ENCODE measurements at regions not wholly inside any gene's neighbourhood (a gene's known extent, or its start where the extent isn't known, plus 50 kb on each side); places are given as distances from the start of the nearest gene placed in this dataset.
"Not testable (repeated sequence)": the region's sequence is repeated elsewhere in the genome, so short reads cannot be mapped to it uniquely, and the experiment has no call there.

DNA sequence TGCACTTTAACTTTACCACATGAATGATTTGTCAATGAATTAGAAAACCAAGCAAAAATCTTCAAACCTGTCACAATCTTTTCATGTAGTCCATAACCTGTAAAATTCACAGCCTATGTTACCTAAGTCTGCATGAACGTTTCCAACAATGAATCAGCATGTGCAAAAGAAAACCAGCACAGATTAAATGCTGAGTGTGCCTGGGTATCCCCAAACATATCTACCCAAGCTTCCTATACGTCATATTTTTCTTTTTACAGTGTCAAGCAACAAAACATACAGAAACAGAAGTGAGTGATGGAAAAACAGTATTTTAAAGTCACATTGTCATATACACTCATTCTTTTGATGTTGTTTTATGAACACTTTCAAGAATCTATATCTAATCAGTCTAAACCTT lies 713.5 kb downstream of the RFPL4B start:
- no peak for DNase-seq

DNA sequence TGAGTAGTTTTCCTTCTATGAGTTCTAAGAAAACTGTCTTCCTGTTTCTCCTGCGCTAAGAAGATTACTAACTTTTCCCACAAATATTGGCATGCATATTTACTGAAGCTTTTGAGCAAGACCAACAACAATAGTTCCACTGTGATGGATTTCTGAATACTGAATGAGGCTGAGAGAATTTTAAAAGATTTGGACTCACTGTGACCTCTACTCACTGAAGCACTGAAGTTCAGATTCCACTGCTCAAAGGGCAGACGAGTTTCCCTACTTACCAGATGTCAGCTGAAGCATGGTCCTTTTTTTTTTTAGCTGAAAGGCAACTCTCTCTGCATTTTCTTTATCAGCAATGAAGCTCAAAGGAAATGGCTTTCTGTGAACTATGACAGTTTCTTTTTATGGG lies 718.5 kb downstream of the RFPL4B start:
- DNase-seq = no peak

DNA sequence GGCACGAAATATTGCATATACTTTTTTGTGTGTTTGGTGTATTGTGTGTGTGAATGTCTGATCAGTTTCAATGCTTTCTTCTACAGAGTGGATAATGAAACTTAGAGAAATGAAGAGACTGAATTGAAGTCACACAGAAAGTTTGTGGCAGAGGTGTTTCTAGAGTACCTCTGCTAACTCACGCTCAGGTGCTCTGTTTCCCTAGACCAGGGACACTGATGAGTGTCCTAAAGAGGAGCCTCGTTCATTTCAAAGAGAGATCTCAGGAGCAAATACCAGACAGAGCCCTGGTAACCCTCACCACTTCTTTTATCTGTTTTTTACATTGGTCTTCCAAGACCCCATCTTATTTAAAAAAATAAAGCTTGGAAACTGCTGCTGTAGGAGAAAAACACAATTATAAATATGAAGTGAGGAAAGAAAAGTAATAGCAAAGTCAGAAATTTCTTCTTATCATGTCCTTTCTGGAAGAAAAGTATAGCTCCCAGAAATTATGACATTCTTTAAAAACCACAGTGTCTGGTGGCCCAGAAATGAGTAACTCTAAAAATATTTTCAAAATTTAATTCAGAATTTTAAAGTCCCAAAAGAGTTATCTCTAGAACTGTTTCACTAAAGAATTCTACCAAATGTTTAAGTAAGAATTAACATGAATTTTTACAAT lies 720.6 kb downstream of the RFPL4B start:
- DNase-seq = no peak

DNA sequence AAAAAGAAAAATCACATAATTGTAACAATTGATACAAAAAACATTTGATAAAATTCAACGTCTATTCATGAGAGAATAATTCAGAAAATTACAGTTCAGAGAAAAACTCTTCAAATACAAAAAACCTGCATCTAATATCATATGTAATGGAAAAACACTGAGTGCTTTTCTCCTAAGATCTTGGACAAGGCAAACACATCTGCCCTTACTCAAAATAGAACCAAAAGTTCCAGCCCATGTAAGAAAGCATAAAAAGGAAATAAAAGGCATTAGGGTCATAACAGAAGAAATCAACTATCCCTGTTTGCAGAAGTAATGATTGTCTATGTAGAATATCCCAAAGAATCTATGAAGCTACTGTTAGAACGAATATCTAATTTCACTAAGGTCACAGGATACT lies 721.4 kb downstream of the RFPL4B start:
- no peak for DNase-seq

DNA sequence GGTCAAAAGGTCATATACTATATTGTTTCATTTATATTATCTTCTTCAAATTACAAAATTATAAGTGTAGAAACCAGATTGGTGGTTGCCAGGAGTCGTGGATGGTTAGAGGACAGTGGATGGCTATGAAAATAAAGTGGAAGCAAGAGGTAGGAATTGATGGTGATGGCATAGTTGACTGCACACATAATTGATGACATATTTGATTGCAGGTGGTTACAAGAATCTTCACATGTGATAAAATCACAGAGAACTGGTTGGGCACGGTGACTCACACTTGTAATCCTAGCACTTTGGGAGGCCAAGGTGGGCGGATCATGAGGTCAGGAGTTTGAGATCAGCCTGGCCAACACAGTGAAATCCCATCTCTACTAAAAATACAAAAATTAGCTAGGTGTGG lies 723.6 kb downstream of the RFPL4B start:
- not testable (repeated sequence) for DNase-seq

DNA sequence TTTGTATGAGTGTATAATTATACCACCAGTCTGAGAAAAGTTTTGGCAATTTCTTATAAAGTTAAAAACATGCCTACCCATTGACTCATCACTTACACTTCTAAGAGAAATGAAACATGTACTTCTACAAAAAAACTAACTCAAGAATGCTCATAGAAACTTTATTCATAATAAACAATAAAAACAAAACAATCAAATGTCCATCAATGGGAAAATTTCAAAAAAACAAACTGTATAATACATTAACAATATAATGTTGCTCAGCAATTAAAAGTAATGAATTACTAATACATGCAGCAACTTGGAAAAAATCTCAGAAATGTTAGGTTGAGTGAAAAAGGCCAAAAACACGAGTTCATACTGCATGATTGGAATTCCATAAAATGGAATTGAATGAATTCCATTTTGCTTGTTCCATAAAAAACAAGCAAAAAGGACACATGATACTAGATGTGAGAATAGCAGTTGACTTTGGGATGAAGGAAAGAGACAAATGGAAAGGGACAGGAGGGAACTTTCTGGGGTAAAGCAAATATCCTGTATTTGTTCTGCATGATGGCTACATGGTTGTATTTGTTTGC lies 726.6 kb downstream of the RFPL4B start:
- DNase-seq = no peak

DNA sequence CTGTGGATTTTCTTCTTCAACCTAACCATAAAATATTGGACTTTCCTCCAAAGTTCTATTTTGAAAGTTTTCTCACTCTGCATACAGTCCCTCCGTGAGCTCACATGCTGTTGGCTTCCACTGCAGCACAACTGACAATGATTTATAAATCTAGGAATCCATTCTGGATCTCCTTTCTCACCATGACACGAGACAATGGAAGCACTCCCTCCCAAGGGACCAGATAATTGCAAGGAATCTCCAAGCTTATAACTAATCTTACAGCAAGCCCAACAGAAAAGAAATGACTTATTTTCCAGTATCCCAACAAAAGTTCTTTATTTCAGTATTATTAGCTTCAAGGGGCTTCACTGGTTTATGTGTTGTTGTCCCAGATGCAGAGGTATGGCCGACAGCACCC lies 729.0 kb downstream of the RFPL4B start:
- no peak for DNase-seq

DNA sequence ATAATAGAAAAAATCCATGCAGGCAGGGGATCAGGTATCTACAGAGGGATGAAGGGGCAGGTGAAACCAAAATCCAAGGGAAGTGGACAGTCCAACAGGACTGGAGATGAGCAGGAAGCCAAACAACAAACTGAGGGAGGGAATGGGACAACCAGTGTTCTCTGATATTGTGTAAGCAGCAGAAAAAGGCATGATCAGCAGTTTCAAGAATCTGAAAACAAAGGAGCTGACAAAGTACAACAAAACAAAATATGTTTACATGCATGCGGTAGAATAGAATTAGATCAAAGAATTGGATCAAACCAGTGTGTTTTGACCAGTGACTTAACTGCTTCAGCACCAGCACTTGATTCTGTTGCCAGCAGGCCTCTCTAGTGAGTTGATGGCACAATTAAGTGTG lies 729.7 kb downstream of the RFPL4B start:
- DNase-seq = no peak

DNA sequence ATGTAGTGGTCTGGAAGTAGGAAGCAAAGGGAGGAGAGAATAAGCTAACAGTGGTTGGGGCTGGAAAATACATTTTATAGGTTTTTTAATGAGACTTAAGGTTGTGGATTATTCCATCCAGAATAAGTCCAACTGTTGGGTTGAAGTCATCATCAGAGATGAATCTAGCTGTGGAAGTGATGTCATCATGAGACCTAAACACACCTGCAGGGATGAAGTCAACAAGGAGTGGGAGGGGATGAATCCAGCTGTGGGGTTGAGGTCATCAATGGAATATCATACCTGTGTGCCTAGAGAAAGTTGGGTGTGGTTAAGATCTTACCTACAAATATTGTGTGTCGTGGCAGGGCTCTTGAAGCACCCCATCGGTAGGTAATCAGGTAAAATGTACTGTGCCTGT lies 730.7 kb downstream of the RFPL4B start:
- no peak for DNase-seq

DNA sequence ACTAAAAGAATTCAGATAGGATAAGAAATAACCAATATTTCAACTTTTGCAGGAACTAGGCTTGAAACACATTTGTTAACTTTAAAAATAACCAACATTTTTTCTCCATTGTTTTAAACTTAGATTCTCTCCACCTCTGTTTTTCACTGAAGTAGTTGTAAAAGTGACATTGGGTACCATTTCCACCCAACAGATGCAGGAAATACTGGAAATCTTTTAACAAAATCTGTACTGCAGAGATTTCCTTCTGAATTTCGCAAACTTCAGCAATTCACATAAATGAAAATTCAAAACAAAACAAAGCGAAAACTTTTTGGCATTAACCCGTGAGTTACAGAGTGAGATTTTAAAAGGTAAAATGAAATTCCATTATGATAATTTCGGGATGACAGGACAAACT lies 731.7 kb downstream of the RFPL4B start:
- DNase-seq = no peak

DNA sequence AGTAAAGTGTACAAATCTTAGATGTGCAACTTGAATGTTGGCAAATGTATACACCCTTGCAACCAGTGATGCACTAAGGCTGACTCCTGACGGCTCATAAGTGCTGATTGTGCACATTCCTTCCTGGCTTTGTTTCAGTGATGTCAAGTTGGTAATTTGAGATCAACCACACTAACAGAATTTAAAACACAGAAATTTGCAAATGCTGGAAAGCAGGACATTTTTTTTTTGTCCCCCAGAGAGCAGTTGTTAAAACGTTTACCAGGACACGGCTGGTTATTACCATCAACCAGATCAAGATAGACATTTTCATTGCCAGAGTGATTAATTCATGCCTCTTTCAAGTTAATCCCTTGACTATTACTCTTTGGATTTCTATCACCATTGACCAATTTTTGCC lies 735.6 kb downstream of the RFPL4B start:
- DNase-seq = no peak

DNA sequence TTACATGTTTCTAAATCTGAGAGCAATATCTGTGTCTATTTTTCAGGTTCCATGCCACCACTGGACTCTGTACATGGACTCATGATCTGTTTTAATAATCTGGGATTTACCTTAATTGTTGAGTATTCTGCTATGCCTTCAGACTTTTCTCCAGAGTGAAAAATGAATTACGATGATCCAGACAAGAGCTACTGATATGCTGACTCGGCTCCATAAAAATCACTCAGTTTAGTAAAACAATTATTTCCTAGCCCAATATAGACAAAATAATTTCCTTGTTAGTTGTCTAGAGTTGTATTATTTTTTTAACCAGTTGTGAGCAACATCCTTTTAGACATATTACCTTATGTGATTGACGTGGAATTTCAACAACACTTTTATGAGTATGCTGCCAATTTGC lies 736.8 kb downstream of the RFPL4B start:
- no peak for DNase-seq

DNA sequence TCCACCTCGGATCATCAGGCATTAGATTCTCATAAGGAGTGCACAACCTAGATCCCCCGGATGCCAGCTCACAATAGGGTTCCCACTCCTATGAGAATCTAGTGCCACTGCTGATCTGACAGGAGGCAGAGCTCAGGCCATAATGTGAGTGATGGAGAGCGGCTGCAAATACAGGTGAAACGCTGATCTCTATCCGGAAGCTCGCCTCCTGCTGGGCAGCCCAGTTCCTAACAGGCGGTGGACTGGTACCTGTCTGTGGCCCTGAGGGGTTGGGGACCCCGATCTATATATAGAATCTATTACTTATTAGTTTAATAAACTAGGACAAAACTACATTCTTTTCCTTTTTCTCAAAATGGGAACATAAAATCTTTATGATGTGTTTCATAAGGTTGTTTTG lies 741.9 kb downstream of the RFPL4B start:
- DNase-seq = no peak

DNA sequence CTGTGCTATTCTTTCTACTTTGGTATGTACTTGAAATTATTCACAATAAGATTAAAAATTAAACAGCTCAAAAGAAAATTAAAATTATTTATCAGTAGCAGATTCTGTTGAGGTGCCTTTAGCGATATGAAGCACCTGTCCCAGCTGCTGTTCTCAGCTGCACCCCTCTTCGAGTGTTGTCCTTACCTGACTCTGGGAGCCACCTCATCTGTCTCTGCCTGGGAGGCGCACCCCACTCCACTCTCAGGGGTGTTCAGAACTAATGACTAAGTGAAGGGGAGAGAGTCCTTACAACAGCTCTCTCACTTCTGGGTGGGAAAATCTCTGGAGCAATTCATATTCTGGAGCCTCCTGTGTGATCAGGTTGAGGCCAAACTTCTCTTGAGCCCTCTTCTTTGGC lies 745.7 kb downstream of the RFPL4B start:
- no peak for DNase-seq

DNA sequence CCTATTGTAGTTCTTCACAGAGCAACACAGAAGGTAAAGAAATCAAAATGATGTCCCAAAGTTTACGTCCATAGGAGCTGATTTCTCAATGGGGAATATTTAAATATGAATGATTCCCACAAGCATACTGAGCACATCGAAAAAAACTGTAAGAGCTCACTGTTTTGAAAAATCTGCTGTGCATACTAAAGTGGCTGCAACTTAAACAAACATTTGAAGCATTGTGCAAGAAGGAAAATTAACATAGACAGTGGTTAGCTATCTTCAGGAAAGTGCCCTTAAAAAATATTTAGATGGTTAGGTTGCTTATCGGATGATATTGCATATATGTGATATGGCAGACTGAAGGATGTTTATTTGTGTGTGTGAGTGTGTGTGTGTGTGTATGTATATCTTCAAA lies 747.6 kb downstream of the RFPL4B start:
- no peak for DNase-seq

DNA sequence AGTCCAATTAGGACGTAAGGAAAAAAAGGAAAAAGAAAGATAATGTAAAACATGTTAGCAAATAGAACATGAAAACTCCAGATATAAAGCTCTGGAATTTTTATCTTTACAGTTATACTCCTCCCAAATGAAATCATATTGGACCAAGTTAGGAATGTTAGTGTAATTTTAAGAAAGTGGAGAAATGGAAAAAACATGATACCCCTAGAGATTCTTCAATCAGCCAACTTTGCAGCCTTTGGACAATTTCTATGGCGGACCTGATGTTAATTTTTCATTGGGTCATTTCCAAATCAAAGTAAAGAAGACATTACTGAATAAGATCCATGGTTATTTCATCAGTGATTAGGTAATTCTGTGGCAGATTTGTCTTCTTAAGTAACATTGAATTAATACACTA lies 748.7 kb downstream of the RFPL4B start:
- no peak for DNase-seq

DNA sequence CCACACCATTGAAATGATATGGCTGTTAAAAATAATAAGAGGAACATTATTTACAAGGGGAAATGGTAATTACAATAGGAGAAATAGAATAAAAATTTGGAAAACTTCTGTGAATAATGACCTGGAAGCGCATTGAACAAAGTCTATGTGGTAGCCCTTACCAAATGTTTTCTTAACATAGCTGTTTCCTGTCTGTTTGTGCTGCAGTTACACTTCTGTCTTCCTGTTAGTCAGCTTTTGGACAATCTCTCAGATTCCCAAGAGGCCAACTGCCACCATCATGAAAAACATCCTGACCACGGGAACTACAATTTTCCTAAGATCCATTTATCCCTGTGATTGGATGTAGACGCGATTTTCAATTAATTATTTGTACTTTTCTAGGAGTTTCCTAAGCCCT lies 754.4 kb upstream of the MARCKS start:
- DNase-seq = no peak

DNA sequence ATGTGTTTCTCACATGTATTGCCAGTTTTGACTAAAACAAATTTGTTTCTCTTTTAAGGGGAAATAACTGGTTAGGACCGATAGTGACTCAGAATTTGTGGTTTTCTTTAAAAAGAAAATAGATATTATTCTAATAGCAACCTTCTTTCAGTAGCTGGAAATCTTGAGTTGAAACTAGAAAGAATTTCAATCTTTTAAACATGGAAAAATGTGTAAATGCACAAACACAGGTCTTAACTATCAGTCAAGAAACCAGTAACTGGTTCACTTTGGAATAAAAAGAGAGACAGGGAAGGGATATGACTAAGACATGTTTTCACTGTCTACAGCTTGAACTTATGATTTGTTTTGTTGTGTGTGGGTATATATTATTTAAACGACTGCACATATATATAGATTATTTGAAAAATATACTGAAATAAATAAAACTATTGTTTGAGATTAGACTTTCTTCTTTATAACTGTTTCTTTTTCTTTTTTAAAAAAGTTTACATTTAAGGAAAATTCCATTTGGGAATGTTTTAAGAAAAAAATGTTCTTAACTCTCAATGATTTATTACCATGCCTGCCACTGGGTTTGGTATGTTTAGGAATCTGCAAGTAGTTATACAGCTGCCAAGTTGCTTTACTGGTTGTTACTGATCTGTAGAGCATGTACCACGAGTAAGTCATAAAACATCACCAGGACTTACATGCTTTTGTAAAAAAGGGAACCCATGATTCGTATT lies 753.3 kb upstream of the MARCKS start:
- no peak for DNase-seq

DNA sequence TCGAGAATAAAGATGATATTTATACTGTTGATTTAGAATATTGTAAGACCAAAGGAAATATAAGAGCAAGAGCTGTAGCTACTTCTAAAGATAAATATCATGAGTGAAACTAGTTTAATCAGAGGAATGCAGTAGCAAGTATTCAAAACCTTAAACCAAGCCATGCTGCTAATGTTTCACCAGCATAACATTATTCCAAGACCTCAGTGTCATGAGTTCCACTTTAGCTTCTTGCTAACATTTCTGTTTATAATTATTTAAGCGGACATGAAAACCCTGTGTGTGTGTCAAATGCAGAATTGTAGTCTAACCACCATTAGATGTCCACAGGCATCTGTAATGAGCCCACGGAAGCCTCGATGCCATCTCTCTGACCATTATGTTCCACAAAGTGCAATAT lies 752.6 kb upstream of the MARCKS start:
- DNase-seq = no peak

DNA sequence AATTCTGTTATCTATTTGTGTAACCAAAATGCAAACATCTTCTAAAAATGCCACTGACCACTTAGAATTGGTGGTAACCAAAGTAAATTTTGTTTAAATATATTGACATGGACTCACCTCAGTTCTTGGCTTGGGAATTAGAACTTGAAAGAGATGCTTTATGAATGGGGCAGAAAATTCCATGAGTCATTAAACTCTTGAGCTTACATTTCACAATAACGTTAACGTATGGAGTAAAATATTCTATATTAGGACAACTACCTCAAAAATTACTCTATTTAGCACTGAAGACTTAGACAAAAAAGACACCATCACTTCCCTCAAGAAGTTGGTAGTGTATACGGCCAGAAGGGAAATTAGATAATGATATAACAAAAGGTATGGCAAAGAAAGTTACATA lies 752.2 kb upstream of the MARCKS start:
- no peak for DNase-seq

DNA sequence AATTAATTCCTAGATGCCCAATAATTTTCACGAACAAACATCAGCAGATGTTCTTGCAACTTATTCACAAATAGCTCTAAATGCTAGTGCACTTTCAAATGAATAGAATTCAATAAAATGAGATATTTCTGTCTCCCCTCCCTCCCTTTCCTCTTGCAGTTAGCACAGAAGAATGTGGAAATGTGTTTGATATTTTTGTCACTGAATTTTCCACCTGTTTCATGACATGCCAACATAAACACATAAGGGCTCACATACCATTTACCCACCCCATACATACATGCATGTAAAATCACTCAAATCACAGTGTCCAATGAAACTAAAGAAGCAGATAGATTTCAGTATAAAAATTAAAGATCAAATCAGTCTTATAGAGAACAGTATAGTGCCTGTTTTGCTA lies 746.9 kb upstream of the MARCKS start:
- DNase-seq = no peak

DNA sequence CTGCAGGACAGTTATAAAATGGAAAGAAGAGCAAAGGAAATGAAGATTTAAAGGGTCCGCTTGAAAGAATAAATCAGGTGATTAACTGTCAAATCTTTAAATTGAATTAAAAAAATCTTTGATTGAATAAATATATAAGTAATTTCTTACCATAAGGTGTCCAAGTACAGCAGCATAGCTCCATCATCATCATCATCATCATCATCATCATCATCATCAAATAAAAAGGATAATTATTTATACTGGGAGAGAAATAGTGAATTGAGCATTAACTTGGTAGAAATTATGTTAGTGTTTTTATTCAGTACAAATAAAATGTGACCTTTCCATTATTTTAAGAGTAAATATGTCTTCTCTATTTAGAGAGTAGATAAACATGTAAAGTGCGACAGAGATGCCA lies 745.6 kb upstream of the MARCKS start:
- no peak for DNase-seq

DNA sequence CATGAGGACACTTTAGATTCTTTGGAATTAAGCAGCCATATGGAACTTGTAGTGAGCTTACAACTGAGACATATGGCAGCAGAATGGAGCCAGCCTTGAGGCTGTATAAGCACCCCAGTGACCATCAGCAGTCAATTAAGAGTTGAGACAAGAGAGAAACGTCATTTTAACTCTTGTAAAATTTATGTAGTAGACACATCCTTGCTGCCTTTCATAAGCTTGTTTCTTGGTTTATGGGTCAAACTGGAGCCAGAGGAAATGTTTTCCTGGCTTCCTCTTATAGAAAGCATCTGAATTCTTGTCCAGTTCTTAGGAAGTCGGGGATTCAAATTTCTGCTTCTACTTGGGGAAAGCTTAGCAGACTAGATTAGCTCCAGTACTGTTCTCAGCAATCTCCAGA lies 745.1 kb upstream of the MARCKS start:
- DNase-seq = no peak

DNA sequence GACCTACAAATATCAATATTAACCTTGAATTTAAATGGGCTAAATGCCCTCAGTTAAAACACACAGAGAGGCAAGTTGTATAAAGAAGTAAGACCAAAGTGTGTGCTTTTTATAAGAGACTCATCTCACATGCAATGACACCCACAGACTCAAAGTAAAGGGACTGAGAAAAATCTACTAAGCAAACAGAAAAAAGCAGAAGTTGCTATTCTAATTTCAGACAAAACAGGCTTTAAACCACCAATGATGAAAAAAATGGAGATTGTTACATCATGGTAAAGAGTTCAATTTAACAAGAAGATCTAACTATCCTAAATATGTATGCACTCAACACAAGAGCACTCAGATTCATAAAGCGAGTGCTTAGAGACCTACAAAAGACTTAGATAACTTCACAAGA lies 741.9 kb upstream of the MARCKS start:
- DNase-seq = no peak

DNA sequence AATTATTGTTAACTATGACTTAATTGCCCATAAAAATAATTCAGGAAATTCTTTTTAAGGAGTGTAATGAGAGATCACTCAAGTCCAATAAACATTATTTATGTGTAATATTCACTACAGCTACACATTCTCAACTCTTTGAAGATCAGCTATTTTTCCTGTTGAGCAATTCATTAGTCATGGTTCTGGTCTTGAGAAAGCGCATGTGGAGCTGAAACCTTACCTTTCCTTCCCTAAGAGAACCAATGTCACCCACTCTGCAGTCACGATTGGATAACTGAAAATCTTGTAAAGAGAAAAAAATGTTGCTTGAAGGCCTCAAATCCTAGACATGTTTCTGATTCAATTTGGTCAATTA lies 736.9 kb upstream of the MARCKS start:
- DNase-seq = no peak
